Stimulated activated CD4-positive, alpha-beta T cell treated with anti-CD3 and anti-CD28 coated beads, Interleukin-12 subunit alpha, Interleukin-12 subunit beta, amount 100 ng/mL, for 4 hours (primary cell): ENCODE measurements at regions not wholly inside any gene's neighbourhood (a gene's known extent, or its start where the extent isn't known, plus 50 kb on each side); places are given as distances from the start of the nearest gene placed in this dataset.

Source experiments
- DNase-seq: peaks from one replicate; pipeline ENCODE4 v3.0.0-alpha.2; 2020

- DNase-seq = no peak
Observed at GRCh38 chr2:234631646-234632514, 135.0 kb upstream of the ARL4C start.

GRCh38 chr2:234630801-234631261 is 133.9 kb upstream of the ARL4C start:
- DNase-seq = no peak

GRCh38 chr2:234629596-234629995 is 132.7 kb upstream of the ARL4C start:
- no peak for DNase-seq

- DNase-seq = no peak
Observed at GRCh38 chr2:234628953-234629352, 132.1 kb upstream of the ARL4C start.

GRCh38 chr2:234627308-234627707 is 130.4 kb upstream of the ARL4C start:
- no peak for DNase-seq

GRCh38 chr2:234626566-234627130 is 129.8 kb upstream of the ARL4C start:
- no peak for DNase-seq

GRCh38 chr2:234625626-234626250 is 128.9 kb upstream of the ARL4C start:
- DNase-seq = no peak

- DNase-seq = no peak
Observed at GRCh38 chr2:234623521-234623991, 126.7 kb upstream of the ARL4C start.

- no peak for DNase-seq
Observed at GRCh38 chr2:234621120-234621519, 124.2 kb upstream of the ARL4C start.

- DNase-seq = no peak
Observed at GRCh38 chr2:234620018-234620417, 123.1 kb upstream of the ARL4C start.

GRCh38 chr2:234615643-234616356 is 118.9 kb upstream of the ARL4C start:
- no peak for DNase-seq

GRCh38 chr2:234611209-234611608 is 114.3 kb upstream of the ARL4C start:
- no peak for DNase-seq

GRCh38 chr2:234608946-234609345 is 112.1 kb upstream of the ARL4C start:
- no peak for DNase-seq

GRCh38 chr2:234607691-234608090 is 110.8 kb upstream of the ARL4C start:
- DNase-seq = no peak

GRCh38 chr2:234606896-234607295 is 110.0 kb upstream of the ARL4C start:
- DNase-seq = no peak

GRCh38 chr2:234603619-234604018 is 106.7 kb upstream of the ARL4C start:
- DNase-seq = no peak

GRCh38 chr2:234601213-234601612 is 104.3 kb upstream of the ARL4C start:
- no peak for DNase-seq

GRCh38 chr2:234597576-234597861 is 100.6 kb upstream of the ARL4C start:
- DNase-seq = no peak

GRCh38 chr2:234596696-234597575 is 100.1 kb upstream of the ARL4C start:
- DNase-seq = no peak

GRCh38 chr2:234595829-234596228 is 98.9 kb upstream of the ARL4C start:
- no peak for DNase-seq

GRCh38 chr2:234594715-234595114 is 97.8 kb upstream of the ARL4C start:
- no peak for DNase-seq

GRCh38 chr2:234593636-234594035 is 96.8 kb upstream of the ARL4C start:
- DNase-seq = no peak
